Small intestine (tissue), 7 donors: ENCODE measurements at regions not wholly inside any gene's neighbourhood (a gene's known extent, or its start where the extent isn't known, plus 50 kb on each side); places are given as distances from the start of the nearest gene placed in this dataset.

Experiments used
- DNase-seq, 2 donors: peaks; one replicate each; pipeline versions ENCODE4 v3.0.0 to v3.0.0-alpha.2; 2013
- FAIRE-seq: peaks from 2 replicates; lab custom pipeline; 2012; peaks lifted over from hg19 to GRCh38; lab: Jason Lieb, UNC
- H3K27ac ChIP-seq, 3 donors: one replicate each; pipeline ENCODE4 v1.5.1; 2013; ENCODE audit warnings: low read length in 2 of 3, mild to moderate bottlenecking in 2 of 3, control low read depth in 1 of 3, inconsistent platforms in 1 of 3, low read depth in 1 of 3, moderate library complexity in 1 of 3
- H3K27me3 ChIP-seq, 3 donors: one replicate each; pipeline ENCODE4 v1.6.1; 2013; ENCODE audit warnings: low read length in 3 of 3, inconsistent platforms in 1 of 3; ENCODE audit not compliant: control insufficient read depth in 3 of 3, insufficient read depth in 3 of 3
- H3K36me3 ChIP-seq, 3 donors: one replicate each; pipeline ENCODE4 v1.6.1; 2013; ENCODE audit warnings: low read length in 3 of 3, inconsistent platforms in 1 of 3, low read depth in 1 of 3, mild to moderate bottlenecking in 1 of 3, moderate library complexity in 1 of 3; ENCODE audit not compliant: control insufficient read depth in 3 of 3, insufficient read depth in 2 of 3
- H3K4me1 ChIP-seq, 3 donors: one replicate each; pipeline ENCODE4 v1.6.1; 2013; ENCODE audit warnings: low read length in 2 of 3, inconsistent platforms in 1 of 3, low read depth in 1 of 3, mild to moderate bottlenecking in 1 of 3, moderate library complexity in 1 of 3; ENCODE audit not compliant: control insufficient read depth in 3 of 3, insufficient read depth in 2 of 3
- H3K4me3 ChIP-seq, 3 donors: one replicate each; pipeline ENCODE4 v1.5.1; 2013; ENCODE audit warnings: low read length in 3 of 3, control low read depth in 1 of 3, inconsistent platforms in 1 of 3, low read depth in 1 of 3, mild to moderate bottlenecking in 1 of 3, moderate library complexity in 1 of 3
- H3K9me3 ChIP-seq, 2 donors: one replicate each; pipeline ENCODE4 v1.6.1; 2013; ENCODE audit warnings: low read depth in 1 of 2, low read length in 1 of 2; ENCODE audit not compliant: control insufficient read depth in 2 of 2, insufficient read depth in 1 of 2
- WGBS, 3 donors: extraction: QIAGEN DNeasy Blood & Tissue Kit; methylation state at CpG; one replicate each; pipeline ENCODE4 v1.1.7; 2013; 5-methylcytosine and 5-hydroxymethylcytosine counted together
- donor health status: healthy with polysubstance abuse.
- donor health status: control.
- donor health status: control.
- donor health status: Bipolar disorder and iron deficiency.
- donor health status: healthy.

GRCh38 chr17:72365857-72366414 is 245.1 kb downstream of the SOX9 start:
- H3K9me3 ChIP-seq = no peaks in the 10 kb centered on the region
- 80 to 87% (median 85%) methylated on average over 6 of the region's 6 CpGs for WGBS, 3 donors
- no peaks in the 10 kb centered on the region for H3K27me3 ChIP-seq
- no peak overlapping the region for H3K4me3 ChIP-seq
- no peak overlapping the region for H3K27ac ChIP-seq
- H3K36me3 ChIP-seq = no peaks in the 10 kb centered on the region
- DNase-seq (no peak), FAIRE-seq (no peak)
- H3K4me1 ChIP-seq = no peaks in the 10 kb centered on the region

DNA sequence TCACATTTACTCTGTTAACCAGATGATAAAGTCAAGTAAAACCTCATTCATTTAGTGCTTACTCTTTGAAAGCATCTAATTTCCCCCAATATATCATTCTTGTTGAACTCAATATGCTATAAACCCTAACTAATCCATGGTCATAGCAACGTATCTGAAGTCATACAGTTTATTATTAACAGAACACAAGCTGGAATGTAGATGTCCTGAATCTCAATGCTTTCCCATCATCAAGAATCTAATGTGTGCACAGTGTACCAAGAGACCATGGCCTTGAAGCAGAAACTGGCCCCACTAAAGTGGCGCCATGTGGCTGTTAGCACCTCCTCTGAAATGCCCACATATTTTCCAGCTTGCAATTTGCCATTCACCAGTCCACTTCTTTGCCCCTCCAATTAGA is 245.8 kb downstream of the SOX9 start:
- H3K36me3 ChIP-seq = no peaks in the 10 kb centered on the region
- no peak for FAIRE-seq
- 73 to 89% (median 86%) methylated on average over 2 of the region's 2 CpGs for WGBS, 3 donors
- no peak for DNase-seq
- no peak overlapping the region for H3K27ac ChIP-seq
- H3K4me3 ChIP-seq = no peak overlapping the region
- H3K9me3 ChIP-seq = no peaks in the 10 kb centered on the region
- H3K27me3 ChIP-seq = no peaks in the 10 kb centered on the region
- no peaks in the 10 kb centered on the region for H3K4me1 ChIP-seq

DNA sequence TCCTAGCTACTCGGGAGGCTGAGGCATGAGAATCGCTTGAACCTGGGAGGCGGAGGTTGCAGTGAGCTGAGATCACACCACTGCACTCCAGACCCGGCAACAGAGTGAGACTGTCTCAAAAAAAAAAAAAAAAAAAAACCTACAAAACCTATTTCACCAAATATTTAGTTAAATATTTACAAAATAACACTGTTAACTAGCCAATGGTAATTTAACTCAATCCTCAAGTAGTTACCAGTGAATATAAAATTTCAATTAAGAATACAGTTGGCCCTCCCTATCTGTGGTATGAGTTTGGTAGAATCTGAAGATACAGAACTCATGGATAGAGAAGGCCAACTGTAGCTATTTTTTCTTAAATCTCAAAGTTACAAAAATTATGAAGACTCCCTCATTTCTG is 247.4 kb downstream of the SOX9 start:
- Histone ChIP-seq H3K4me3 (no peak overlapping the region), H3K27me3 (no peaks in the 10 kb centered on the region), H3K4me1 (no peaks in the 10 kb centered on the region), H3K36me3 (no peaks in the 10 kb centered on the region), H3K9me3 (no peaks in the 10 kb centered on the region), H3K27ac (no peak overlapping the region)
- 70 to 85% (median 79%) methylated on average over 4 of the region's 4 CpGs for WGBS, 3 donors
- no peak for DNase-seq
- FAIRE-seq = no peak

DNA sequence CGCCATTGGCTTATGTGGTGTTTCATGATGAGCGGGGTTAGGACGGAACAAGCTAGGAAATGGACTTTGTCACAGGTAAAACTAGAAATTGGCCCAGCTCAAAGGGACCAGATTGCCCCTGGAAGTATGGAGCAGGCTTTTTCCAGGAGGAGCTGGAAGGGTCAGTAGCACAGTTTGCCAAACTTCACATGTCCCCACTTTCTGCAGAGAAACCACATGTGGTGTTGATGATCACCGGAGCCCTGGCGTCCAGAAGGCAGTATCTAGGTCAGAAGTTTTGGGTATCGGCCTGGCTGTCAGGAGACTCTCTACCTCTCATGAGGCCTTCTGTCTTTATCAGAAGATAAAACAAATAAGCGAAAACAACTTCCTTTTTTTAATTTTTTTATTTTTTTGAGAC is 248.5 kb downstream of the SOX9 start:
- FAIRE-seq (no peak), DNase-seq (no peak)
- Histone ChIP-seq H3K9me3 (no peaks in the 10 kb centered on the region), H3K27me3 (no peaks in the 10 kb centered on the region), H3K4me3 (no peak overlapping the region), H3K27ac (no peak overlapping the region), H3K36me3 (no peaks in the 10 kb centered on the region), H3K4me1 (no peaks in the 10 kb centered on the region)
- 95 to 97% (median 96%) methylated on average over 7 of the region's 7 CpGs for WGBS, 3 donors

DNA sequence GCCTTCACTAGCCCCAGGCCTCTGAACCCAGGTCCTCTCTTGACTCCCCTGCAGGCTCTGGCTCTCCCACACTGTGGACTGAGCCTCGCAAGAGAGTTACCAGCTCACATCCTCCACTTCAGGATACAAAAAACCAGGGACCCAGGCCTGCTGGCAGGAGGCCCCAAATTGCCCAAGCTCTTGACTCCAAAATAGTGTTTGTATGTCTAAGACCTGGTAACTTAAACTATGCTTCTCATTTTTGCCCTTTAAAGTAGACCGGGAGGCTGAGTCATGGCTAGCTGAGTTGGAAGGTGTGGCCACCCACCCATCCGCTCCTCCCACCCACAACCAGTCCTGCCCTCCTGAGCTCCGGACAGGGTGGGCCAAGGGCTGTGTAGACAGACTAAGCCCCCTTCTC is 250.0 kb downstream of the SOX9 start:
- Histone ChIP-seq H3K4me3 (no peak overlapping the region), H3K9me3 (no peaks in the 10 kb centered on the region), H3K27ac (no peak overlapping the region), H3K27me3 (no peaks in the 10 kb centered on the region), H3K36me3 (no peaks in the 10 kb centered on the region), H3K4me1 (no peaks in the 10 kb centered on the region)
- DNase-seq (no peak), FAIRE-seq (no peak)
- 83 to 88% (median 83%) methylated on average over 4 of the region's 4 CpGs for WGBS, 3 donors

GRCh38 chr17:72372185-72372584 is 251.4 kb downstream of the SOX9 start:
- H3K27me3 ChIP-seq = no peaks in the 10 kb centered on the region
- no peak for DNase-seq
- no peaks in the 10 kb centered on the region for H3K4me1 ChIP-seq
- WGBS, 3 donors = 88 to 93% (median 92%) methylated on average over 10 of the region's 10 CpGs
- FAIRE-seq = no peak
- no peak overlapping the region for H3K4me3 ChIP-seq
- no peak overlapping the region for H3K27ac ChIP-seq
- H3K9me3 ChIP-seq = no peaks in the 10 kb centered on the region
- no peaks in the 10 kb centered on the region for H3K36me3 ChIP-seq

DNA sequence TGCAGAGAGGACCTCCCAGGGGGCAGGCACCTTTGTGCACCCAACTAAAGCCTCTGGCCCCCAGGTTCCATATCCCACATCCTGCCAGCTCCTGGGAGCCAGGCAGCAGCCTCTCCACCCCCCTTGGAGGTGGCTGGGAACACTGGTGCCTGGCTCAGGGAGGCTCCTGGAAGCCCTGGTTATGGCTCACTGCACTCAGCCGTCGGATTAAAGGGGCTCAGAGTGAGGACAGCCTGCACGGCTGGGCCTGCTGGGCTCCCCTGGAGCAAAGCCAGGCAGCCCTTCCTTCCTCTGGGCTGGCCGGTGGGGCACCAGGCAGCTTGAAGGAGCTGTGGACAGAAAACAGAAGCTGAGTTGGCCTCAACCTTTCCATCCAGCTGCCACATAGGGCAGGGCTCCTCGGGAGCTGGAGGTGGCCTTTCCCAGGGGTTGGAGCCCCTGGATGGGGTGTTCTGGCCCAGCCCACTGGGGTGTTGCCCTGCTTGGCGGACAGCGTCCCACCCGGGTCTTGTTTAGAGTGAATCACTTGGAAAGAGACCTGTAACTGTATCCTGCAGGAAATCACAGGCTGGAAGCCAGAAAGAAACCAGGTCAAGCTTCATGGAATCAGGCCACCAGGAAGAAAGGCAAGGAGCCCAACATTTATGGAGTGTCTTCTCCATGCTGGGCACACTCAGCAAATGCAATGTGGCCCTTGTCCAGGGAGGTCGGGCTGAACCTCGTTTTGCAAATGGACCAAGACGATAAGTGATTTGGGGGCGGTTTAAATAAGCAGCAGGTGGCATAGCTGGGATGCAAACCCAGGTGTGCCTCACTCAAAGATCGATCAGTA is 253.3 kb downstream of the SOX9 start:
- H3K27ac ChIP-seq = no peak overlapping the region
- H3K27me3 ChIP-seq = no peaks in the 10 kb centered on the region
- 50 to 60% (median 53%) methylated on average over 12 to 13 of the region's 13 CpGs for WGBS, 3 donors
- no peaks in the 10 kb centered on the region for H3K9me3 ChIP-seq
- DNase-seq = no peak
- no peak overlapping the region for H3K4me3 ChIP-seq
- no peak for FAIRE-seq
- H3K4me1 ChIP-seq = no peaks in the 10 kb centered on the region
- H3K36me3 ChIP-seq = no peaks in the 10 kb centered on the region

DNA sequence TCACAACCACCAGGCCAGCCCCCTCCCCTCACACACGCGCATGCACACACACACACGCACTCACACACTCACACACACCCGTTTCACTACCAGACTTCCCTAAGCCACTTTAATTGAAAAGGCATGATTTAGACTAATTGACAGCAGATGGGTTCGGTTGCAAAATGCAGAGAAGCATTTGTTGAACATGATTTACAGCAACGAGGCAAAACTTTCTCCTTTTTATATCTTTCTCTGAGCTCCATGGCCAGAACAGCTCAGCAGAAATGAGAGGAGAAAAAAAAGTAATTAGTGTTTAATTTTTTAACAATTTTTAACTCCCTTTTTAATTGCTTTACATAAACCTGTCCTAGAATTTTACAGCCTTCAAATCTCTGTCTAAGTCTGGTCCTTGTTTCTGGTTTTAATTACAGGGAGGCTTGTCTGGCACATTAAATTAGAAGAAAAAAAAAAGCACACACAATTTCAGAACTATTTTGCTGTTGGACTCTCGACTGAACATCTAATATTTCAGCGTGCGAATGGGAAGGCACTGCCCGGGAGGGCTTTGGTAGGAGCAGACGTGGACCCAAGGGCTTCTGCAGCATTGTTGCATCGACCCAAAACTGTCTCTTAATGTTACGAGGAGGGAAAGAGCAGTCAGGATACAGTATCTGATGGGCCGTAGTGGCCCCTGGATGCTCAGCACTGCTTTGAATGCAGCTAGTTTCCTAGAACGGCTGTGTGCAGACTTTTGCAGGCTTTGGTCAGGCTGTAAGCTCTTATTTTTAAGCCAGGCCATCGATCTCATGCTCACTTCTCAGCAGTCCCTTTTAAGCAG is 255.9 kb downstream of the SOX9 start:
- H3K27ac ChIP-seq = no peak overlapping the region
- no peak for FAIRE-seq

More for the DNA sequence above, 255.9 kb downstream of the SOX9 start:
- DNase-seq = no peak
- WGBS, 3 donors = 79 to 89% (median 83%) methylated on average over 16 of the region's 16 CpGs
- Histone ChIP-seq H3K4me3 (no peak overlapping the region), H3K36me3 (no peaks in the 10 kb centered on the region), H3K9me3 (no peaks in the 10 kb centered on the region), H3K27me3 (no peaks in the 10 kb centered on the region), H3K4me1 (no peaks in the 10 kb centered on the region)
